COLO668 (cell line): ENCODE measurements at regions not wholly inside any gene's neighbourhood (a gene's known extent, or its start where the extent isn't known, plus 50 kb on each side); places are given as distances from the start of the nearest gene placed in this dataset.
"Not testable (repeated sequence)": the region's sequence is repeated elsewhere in the genome, so short reads cannot be mapped to it uniquely, and the experiment has no call there.

Source experiments
- DNase-seq: peaks from one replicate; lab custom pipeline; 2025; ENCODE audit not compliant: unreplicated experiment; lab: John Stamatoyannopoulos, UW

- DNase-seq: no peak
These were observed 65.8 kb downstream of the SPIN4 start for GRCh38 chrX:63285375-63285774.

GRCh38 chrX:63284659-63285058 lies 66.5 kb downstream of the SPIN4 start:
- DNase-seq: no peak

- no peak for DNase-seq
These were observed 67.8 kb downstream of the SPIN4 start for GRCh38 chrX:63283348-63283747.

- no peak for DNase-seq
These were observed 68.3 kb downstream of the SPIN4 start for GRCh38 chrX:63282828-63283227.

GRCh38 chrX:63282077-63282476 lies 69.1 kb downstream of the SPIN4 start:
- DNase-seq: no peak

GRCh38 chrX:63281465-63281864 lies 69.7 kb downstream of the SPIN4 start:
- DNase-seq: no peak

- DNase-seq: not testable (repeated sequence)
These were observed 73.7 kb downstream of the SPIN4 start for GRCh38 chrX:63277394-63277793.

- DNase-seq: no peak
These were observed 76.0 kb downstream of the SPIN4 start for GRCh38 chrX:63275127-63275526.

- no peak for DNase-seq
These were observed 80.3 kb downstream of the SPIN4 start for GRCh38 chrX:63270873-63271272.

- DNase-seq: no peak
These were observed 93.0 kb downstream of the SPIN4 start for GRCh38 chrX:63258144-63258543.

GRCh38 chrX:63250253-63250868 lies 100.8 kb downstream of the SPIN4 start:
- no peak for DNase-seq

- not testable (repeated sequence) for DNase-seq
These were observed 108.4 kb downstream of the SPIN4 start for GRCh38 chrX:63242689-63243088.

GRCh38 chrX:63235963-63236362 lies 115.2 kb downstream of the SPIN4 start:
- not testable (repeated sequence) for DNase-seq

GRCh38 chrX:63233013-63233412 lies 118.1 kb downstream of the SPIN4 start:
- not testable (repeated sequence) for DNase-seq

GRCh38 chrX:63218202-63218601 lies 132.9 kb downstream of the SPIN4 start:
- not testable (repeated sequence) for DNase-seq

GRCh38 chrX:63217549-63217948 lies 133.6 kb downstream of the SPIN4 start:
- not testable (repeated sequence) for DNase-seq

GRCh38 chrX:63209645-63210044 lies 141.5 kb downstream of the SPIN4 start:
- DNase-seq: not testable (repeated sequence)

GRCh38 chrX:63209128-63209527 lies 142.0 kb downstream of the SPIN4 start:
- DNase-seq: not testable (repeated sequence)

GRCh38 chrX:63204266-63205074 lies 146.7 kb downstream of the SPIN4 start:
- DNase-seq: not testable (repeated sequence)

- not testable (repeated sequence) for DNase-seq
These were observed 149.1 kb downstream of the SPIN4 start for GRCh38 chrX:63201987-63202386.

- not testable (repeated sequence) for DNase-seq
These were observed 152.4 kb downstream of the SPIN4 start for GRCh38 chrX:63198693-63199092.

GRCh38 chrX:63192366-63193041 lies 158.6 kb downstream of the SPIN4 start:
- DNase-seq: not testable (repeated sequence)
